ENCODE measurements at regions not wholly inside any gene's neighbourhood (a gene's known extent, or its start where the extent isn't known, plus 50 kb on each side); places are given as distances from the start of the nearest gene placed in this dataset.
"Not testable (repeated sequence)": the region's sequence is repeated elsewhere in the genome, so short reads cannot be mapped to it uniquely, and the experiment has no call there.

DNA sequence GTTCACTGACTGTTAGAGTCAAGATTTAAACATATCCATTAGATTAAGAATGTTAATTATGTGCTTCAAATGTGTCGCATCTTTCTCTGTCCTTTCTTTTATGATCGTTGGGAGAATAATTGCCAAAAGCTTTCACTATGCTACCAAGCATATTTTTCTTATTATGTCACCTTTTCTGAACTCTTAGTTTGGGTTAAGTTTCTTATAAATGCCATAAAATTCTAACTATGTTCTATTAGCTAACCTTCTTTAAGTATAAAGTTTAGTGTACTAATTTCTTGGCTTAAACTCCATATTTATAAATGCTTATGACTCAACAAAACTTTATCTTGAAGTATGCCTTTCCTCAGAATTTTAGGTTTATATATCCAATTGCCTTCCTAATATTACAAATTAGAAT is 1759.4 kb downstream of the PCDH9 start:
- DNase-seq = no peak

DNA sequence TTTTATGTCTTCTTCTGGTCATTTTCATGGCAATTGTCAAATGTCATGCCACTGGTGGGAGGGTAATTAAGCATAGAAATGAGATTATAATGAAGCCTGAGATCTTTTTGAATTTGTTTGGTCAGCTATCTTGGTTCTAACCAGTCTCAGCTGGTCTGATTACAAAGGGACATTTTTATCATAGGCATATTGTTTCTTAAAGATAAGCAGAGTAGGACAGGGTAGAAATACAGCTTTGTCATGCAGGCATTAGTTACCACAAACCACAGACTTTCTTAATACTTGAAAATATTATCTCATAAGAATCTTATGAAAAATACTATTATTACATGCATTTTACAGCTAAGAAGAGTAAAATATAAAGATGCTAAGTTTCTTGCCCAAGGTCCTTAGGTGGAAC is 1761.5 kb downstream of the PCDH9 start:
- DNase-seq = no peak

DNA sequence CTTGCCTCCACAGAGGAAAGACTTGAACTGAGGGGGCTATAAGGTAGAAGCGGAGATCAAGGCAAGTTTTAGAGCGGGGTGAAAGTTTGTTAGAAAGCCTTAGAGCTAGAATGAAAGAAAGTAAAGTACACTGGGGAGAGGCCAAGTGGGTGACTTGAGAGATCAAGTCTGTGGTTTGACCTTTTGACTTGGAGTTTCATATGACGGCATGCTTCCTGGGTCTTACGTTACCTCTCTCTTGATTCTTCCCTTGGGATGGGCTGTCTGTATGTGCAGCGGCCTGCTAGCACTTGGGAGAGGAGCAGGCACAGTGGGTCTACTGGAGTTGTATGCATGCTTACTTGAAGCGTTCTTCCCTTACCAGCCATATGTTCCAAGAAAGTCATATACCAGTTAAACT is 1768.5 kb downstream of the PCDH9 start:
- DNase-seq = no peak

DNA sequence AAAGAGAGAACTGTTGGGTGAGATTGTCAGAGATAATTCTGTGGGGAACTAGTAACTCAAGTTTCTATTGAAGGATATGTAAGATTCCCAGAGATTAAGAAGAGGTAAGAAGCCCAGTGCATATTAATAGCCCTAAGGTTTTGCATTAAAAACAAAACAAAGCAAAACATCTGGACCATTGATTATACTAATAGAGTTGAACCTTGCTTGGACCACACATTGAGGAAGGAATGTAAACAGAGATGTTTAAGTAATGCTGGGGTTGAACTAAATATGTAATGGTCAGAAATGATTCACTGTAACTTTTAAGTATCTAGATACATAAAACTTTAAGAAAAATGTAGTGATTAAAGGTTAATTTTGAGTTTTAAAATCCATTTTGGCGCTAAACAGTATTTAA is 1770.0 kb downstream of the PCDH9 start:
- no peak for DNase-seq

DNA sequence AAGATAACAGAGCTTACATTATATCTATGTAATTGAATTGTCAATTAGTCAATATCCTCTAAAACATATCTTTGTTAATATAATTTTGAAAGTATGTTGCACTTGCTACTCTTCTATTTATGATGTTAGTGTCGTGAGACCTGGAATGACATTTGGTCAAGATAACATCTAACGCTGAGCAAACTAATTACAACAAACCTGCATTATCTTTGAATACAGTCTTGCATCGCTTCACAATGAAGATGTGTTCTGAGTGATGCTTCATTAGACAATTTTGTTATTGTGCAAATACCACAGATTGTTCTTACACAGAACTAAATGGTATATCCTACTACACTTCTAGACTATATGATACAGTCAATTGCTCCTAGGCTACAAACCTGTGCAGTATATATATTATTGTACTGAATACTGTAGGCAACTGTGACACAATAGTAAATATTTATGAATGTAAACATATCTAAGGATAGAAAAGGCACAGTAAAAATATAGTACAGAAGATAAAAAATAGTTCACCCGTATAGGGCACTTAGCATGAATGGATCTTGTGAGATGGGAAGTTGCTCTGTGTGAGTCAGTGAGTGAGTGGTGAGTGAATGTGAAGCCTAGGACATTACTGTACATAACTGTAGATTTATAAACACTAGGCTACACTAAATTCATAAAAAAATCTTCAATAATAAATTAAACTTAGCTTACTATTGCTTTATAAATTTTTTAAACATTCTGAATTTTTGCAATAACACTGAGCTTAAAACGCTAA is 1773.8 kb downstream of the PCDH9 start:
- DNase-seq = no peak

DNA sequence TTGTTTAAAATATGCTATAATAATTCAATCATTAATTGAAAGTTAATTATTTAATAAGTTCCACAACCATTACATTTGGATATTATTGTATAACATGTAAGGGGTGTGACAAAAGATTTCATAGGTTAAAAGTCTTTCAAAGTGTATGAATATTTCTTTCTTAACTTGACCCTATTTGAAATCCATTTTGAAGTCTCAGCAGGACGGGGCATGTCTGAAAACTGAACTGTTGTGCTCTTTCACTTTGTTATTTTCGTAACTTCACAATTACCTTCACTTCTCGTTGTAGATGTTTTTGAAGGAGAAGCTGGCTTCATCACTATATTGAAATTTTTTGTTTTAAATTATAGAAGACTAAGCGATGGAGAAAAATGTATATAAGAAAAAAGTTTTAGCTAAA is 1775.7 kb downstream of the PCDH9 start:
- DNase-seq = no peak

DNA sequence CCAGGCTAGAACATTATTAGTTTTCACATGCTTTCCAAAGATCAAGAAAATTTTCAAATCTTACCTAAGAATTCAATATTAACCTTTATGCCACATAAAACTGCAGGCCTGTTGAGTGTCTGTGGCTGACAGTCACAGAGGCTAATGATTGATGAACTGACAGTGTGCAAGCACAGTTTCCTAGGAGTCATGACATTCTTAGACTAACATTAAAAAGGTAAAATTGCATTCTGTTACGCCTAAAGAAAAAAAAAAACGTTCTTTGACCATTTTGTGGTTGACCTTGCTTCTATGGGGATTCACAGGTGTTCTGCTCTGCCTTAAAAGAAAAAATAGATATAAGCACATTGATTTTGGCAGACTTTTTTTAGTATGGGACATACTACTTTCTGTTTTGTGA is 1776.2 kb downstream of the PCDH9 start:
- no peak for DNase-seq

DNA sequence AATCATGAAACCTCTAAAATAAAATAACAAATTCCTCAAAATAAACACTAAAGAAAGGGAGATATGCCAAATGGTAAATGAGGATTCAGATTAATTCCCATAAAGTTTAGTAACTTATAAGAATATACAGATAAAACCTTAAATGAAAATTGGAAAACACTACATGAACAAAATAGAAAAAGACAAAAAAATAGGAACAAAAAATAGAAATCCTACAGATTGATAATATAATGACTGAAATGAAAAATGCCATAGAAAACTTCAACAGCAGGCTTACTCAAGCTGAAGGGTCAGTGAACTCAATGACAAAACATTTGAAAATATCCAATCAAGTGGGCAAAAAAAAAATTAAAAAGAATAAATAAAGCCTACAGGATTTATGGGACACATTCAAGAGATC is 1784.8 kb downstream of the PCDH9 start:
- DNase-seq = no peak

DNA sequence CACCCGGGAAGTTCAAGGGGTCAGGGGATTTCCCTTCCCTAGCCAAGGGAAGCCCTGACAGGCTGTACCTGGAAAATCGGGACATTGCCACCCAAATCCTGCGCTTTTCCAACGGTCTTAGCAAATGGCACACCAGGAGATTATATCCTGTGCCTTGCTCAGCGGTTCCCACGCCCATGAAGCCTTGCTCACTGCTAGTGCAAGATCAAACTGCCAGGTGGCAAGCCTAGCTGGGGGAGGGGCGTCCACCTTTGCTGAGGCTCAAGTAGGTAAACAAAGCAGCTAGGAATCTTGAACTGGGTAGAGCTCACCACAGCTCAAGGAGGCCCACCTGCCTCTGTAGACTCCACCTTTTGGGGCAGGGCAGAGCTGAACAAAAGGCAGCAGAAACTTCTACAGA is 1794.5 kb downstream of the PCDH9 start:
- no peak for DNase-seq

DNA sequence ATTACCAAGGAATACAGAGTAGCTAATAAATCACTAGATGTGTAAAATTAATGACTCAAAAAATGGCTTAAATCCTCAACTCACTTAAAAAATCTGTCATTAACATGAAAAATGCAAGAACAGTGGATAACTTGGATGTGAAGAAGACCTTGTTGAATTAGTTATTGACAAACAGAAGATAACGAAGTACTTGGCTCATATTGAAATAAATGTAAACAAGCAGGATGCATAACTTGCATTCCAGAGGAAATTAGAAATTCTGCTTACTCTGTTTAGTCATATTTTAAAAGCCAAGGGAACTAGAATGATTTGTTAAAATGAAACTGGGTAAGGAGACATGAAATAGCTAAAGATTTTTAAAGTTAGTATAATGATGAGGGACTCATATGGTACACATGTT is 1812.2 kb downstream of the PCDH9 start:
- DNase-seq = no peak

DNA sequence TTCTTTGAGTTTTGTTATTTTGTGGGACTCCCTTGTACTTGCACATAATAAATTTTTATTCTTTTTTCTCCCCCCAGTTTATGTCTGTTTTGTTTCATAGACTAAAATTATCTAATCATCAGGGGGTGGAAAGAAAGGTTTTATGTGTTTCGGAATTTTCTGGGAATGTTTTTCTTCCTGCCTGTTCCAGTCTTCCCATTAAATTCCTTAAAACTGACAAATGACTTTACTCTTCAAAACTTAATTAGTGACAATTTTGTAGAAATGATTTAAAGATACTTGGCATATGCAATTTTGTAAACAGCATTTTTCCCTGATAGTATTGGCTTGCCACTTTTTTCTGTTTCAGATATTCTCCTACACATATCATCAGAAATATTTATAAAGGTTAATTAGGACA is 1813.4 kb downstream of the PCDH9 start:
- DNase-seq = no peak

DNA sequence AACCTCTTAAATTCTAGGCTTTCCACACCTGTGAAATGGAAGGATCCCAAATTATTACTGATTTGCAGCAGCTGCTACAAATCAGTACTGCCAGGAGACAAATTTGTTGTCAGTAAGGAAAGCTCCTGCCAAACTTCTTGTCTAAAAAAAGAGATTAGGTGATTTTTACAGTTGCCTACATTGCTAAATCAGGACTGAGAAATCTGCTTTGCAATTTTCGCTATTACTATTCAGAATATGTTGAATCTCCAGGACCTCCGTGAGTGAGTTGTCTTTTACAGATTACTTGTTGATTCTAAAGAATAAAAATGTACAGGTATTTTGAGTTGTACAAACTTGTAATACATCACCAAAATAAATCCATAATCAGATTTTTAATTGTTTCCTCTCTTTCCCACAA is 1815.9 kb downstream of the PCDH9 start:
- no peak for DNase-seq

DNA sequence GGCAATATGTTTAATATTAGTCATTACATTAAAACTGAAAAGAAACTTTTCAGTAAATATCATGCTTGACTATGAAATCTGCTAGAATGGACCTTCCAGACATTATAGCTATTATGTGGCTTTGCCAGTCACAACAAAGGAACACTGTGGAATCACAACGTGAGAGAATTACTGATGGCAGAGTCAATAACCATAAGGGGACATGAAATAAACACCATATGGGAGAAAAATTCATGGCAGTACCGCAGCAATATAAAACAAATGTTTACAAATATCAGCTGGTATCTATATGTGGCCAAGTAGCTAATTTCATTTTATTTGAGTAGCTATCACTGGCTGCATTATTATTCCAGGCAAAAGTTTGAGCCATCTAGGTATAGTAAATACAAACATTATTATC is 1818.6 kb downstream of the PCDH9 start:
- peak; percentile 64 for DNase-seq

DNA sequence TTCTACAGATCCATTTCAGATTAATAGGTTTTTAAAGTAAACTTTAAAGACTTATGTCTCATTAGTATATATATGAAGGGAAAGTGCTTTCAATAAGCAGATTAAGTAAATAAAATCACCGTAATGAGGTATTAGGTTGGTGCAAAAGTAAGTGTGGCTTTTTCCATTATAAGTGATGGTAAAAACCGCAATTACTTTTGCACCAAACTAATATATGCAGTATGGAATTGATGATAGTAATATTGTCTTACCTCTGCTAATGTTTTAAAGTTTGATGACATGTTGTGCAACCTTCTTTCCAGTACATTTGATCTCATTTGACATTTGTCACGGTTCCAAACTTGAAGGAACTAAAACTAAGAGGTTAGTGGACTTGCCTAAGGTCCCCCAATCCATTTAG is 1819.3 kb downstream of the PCDH9 start:
- DNase-seq = no peak

DNA sequence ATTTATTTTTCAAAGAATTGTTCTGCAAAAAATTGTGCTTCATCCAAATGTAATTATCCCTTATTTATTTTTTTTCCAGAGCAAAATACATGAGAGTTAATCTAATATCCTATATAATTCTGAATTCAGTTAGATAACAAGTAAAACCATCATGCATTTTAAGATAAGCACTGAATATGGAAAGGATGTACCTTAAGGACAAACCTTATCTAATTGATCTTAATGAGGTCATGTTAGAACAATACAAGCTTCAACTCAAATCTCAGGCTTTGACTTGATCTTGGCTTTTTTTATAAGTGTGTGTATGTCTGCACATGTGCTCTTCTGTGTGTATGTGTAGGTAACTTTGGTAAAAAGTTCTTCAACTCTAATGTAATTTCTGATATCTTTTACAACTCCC is 1828.8 kb downstream of the PCDH9 start:
- DNase-seq = no peak

DNA sequence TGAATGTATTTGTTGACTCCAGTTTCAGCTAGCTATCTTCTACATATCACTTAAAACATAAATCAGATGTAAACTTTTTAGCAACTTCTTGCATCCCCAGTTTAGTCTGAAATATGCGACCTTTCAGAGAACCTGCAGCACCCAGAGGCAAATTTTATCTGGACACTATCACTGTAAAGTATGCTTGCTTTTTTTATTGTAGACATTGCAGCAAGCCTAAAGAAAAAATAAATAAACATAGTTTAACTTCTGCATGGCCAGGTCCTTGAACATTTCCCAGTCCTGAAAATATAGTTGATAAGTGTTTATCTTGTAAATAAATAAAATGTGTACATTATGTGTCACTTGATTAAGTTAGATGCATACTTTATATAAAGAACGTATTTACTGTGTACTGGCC is 1829.4 kb downstream of the PCDH9 start:
- DNase-seq = no peak

DNA sequence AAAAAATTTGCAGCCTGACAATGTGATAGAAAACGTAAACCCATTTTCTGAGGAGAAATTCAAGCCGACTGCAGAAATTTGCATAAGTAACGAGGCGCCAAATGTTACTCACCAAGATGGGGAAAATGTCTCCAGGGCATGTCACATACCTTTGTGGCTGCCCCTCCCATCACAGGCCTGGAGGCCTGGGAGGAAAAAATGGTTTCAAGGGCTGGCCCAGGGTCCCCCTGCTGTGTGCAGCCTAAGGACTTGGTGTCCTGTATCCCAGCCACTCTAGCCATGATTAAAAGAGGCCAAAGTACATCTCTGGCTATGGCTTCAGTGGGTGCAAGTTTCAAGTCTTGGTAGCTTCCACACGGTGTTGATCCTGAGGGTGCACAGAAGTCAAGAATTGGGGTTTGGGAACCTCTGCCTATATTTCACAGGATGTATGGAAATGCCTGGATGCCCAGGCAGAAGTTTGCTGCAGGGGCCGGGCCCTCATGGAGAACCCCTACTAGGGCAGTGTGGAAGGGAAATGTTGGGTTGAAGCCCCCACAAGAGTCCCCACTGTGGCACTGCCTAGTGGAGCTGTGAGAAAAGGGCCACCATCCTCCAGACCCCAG is 1842.3 kb downstream of the PCDH9 start:
- DNase-seq = no peak

DNA sequence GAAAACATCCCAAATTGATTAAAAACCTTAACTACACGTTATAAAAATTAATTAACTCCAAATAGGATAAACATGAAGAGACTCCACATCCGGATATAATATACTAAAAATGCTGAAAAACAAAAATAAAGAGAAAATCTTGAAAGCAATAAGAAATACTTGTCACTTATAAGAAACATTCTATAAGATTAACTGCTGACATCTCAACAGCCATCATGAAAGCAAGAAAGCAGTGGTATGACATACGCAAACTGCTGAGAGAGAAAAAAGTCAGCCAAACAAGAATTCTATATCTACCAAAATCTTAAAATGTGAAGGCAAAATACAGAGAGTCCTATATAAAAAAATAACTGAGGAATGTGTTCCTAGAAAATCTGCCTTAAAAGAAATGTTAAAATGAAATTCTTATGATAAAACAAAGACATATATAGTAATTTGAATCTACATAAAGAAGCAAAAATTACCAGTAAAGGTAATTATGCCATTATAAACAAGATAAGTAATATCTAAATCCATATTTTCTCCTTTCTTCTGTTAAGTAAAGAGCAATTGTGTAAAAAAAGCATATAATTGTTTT is 1851.1 kb downstream of the PCDH9 start:
- DNase-seq = no peak

DNA sequence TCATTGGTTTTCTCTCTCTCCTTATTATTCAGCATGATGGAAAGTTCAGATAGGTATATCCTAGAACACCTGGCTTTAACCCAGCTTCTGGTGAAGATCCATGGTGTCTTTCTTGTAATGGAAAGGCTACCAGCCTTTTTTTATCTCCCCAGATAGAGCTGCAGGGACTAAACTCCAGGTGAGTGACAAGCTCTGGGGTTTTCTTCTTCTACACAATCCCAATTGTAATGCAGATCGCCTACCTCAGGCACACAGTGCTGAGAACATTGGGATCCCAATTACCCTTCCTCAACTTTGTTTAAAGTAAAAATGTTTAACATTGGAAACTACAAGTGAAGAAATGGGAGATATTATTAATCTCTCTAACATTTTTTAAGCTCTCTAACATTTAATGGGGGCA is 1851.7 kb downstream of the PCDH9 start:
- no peak for DNase-seq

DNA sequence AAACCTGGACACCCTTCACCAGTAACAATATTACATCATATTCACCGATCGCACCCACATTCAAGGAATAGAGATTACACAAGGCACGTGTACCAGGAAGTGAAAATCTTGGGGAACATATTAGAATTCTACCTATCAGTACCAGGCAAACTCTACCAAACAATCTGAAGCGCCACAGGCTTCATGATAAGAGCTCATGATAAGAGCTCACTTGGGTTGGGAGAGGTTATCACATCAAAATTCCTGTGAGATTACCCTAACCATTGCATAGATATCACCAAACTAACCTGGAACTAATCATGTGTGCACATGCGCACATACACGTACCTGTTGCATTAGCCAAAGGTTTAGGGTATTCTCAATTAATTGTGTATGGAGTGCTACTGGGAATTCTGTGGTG is 1861.3 kb downstream of the PCDH9 start:
- no peak for DNase-seq

DNA sequence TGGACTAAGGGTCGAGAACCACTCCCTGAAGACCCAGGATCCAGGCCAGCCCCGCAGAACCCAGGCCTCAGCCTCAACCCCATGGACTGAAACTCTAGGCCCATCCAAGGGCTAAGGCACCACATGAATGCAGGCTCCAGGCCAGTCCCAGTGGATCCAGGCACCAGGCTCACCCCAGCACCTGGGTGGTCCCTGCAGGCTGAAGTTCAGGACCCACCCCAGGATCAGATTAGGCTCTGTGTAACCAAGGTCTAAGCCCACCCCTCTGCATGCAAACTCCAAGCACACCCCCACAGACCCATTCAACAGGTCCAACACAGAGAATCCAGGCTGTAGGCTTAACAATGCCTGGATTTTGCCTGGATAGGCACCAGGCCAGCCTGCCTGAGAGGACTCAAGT is 1876.2 kb downstream of the PCDH9 start:
- no peak for DNase-seq

DNA sequence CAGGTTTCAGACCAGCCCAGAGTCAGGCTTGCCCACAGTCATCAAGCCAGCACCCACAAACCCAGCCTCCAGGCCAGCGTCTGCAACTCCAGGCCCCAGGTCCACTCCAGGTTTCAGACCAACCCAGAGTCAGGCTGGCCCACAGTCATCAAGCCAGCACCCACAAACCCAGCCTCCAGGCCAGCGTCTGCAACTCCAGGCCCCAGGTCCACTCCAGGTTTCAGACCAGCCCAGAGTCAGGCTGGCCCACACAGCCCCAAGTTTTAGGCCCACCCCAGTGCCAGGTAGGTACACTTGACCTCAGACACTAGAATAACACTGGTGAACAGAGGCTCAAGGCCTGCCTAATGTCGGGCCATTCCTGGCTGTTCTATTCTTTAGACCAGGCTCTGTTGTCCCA is 1877.0 kb downstream of the PCDH9 start:
- DNase-seq = not testable (repeated sequence)

DNA sequence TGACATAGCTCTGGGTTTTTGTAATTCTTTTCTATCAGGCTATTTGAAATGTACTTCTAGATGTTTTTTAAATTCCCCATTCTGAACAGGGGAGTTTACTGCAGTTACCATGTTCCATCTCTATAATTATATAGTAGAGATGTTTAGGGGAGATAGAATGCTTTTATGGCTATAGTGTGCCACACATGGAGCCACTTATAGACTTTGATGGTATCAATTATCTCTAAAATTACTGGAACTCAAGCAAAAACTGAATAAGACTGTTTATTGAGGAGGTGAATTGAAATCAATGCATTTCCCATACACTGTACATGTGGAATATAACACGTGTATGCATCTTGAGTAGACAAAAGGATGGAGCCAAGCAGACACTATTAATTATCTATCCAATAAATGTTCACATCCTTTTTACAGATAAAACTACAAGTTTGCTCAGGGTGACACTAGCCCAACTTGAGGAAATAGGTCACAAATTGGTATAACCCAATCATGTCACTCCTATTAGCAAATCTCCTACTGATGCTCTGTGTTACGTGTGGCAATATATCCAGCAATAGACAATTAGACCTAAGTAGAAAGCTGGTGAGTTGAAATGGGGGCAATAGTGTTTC is 1882.6 kb downstream of the PCDH9 start:
- DNase-seq = no peak

All from NCI-H1694 treated with DMSO at 0.1 percent for 48 hours (cell line).